ENCODE measurements at regions not wholly inside any gene's neighbourhood (a gene's known extent, or its start where the extent isn't known, plus 50 kb on each side); places are given as distances from the start of the nearest gene placed in this dataset.

- TF ChIP-seq GABPA (IDR thresholded peaks at IDR 0.05; ENCODE audit: borderline replicate concordance, insufficient read depth, low read length) (no peak), CTCF (IDR thresholded peaks at IDR 0.05; ENCODE audit: control extremely low read depth in 1 of 3, insufficient read depth in 1 of 3, low read depth in 1 of 3, low read length in 3 of 3) (peak; percentile 70 to 78 (median 75)), FOSL1 (IDR thresholded peaks at IDR 0.05; ENCODE audit: insufficient read depth, low read depth, low read length) (no peak), ATF3 (IDR thresholded peaks at IDR 0.05; ENCODE audit: insufficient read depth, low read depth, low read length) (no peak), ATF2 (IDR thresholded peaks at IDR 0.05; ENCODE audit: low read length) (no peak), SIN3A (conservative IDR thresholded peaks at IDR 0.05 in 1 of 2, IDR thresholded peaks at IDR 0.05 in 1 of 2; ENCODE audit: low read depth in 1 of 2, low read length in 2 of 2) (no peak), POLR2A (IDR thresholded peaks at IDR 0.05; ENCODE audit: control extremely low read depth in 1 of 2, low read depth in 2 of 2, low read length in 2 of 2) (no peak)
Observed at GRCh38 chr5:178793151-178793550, 62.7 kb upstream of the ZNF354A start.

Data from H1 (cell line).